ENCODE measurements at regions not wholly inside any gene's neighbourhood (a gene's known extent, or its start where the extent isn't known, plus 50 kb on each side); places are given as distances from the start of the nearest gene placed in this dataset.

- TF ChIP-seq CTCF (IDR thresholded peaks at IDR 0.05) (no peak), POLR2AphosphoS5 (IDR thresholded peaks at IDR 0.05) (no peak), EP300 (IDR thresholded peaks at IDR 0.05) (no peak), POLR2A (IDR thresholded peaks at IDR 0.05) (no peak)
These were observed 851.0 kb downstream of the DIAPH3 start for GRCh38 chr13:59312776-59313175.

Measured in upper lobe of left lung (tissue), 4 donors.